Activated naive CD4-positive, alpha-beta T cell treated with anti-CD3 and anti-CD28 coated beads, Interleukin-2, amount 10 ng/mL, durations not matched to agents 7 days and 5 days (primary cell): ENCODE measurements at regions not wholly inside any gene's neighbourhood (a gene's known extent, or its start where the extent isn't known, plus 50 kb on each side); places are given as distances from the start of the nearest gene placed in this dataset.
"Not testable (repeated sequence)": the region's sequence is repeated elsewhere in the genome, so short reads cannot be mapped to it uniquely, and the experiment has no call there.

ENCODE experiments used
- CTCF ChIA-PET: fragments of 350-600 bp; sonication (Branson Sonifier 250); formaldehyde crosslinking; loops from one replicate; lab custom pipeline; 2021; ENCODE audit warnings: antibody characterized with exemption; lab: Charles Lee
- DNase-seq: peaks from one replicate; pipeline ENCODE4 v3.0.0-alpha.2; 2020
- H3K27ac Mint-ChIP-seq: one replicate; pipeline ENCODE4 v1.8.0; 2021; ENCODE audit warnings: mild to moderate bottlenecking, moderate library complexity, mixed read lengths
- H3K27me3 Mint-ChIP-seq: one replicate; pipeline ENCODE4 v1.8.0; 2021; ENCODE audit warnings: mild to moderate bottlenecking, mixed read lengths
- H3K36me3 Mint-ChIP-seq: one replicate; pipeline ENCODE4 v1.8.0; 2021; ENCODE audit warnings: mixed read lengths
- H3K4me1 Mint-ChIP-seq: one replicate; pipeline ENCODE4 v1.8.0; 2021; ENCODE audit warnings: mixed read lengths
- H3K4me3 Mint-ChIP-seq: one replicate; pipeline ENCODE4 v1.8.0; 2021; ENCODE audit warnings: mild to moderate bottlenecking, moderate library complexity, mixed read lengths
- H3K9me3 Mint-ChIP-seq: one replicate; pipeline ENCODE4 v1.8.0; 2021; ENCODE audit warnings: mixed read lengths

DNA sequence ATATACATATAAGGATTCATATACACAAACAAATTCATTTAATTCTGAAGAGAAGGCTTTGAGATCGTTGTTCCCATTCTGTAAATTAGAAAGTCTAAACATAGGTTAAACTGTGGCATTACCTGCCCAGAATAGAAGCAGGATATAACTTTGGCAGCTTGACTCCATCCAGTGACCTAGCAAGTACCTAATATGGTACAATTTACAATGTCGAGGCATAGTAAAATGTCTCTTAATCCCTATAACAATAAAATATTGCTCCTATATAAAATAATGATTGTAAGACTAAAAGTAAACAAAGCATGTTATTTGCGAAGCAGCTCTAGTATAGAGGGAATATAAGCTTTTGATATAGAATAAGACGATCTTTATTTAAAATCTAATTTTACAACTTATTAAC is 756.0 kb downstream of the LUZP2 start:
- CTCF ChIA-PET, result no interaction called here
- H3K4me3 Mint-ChIP-seq, result no peak overlapping the region
- no peak for DNase-seq
- no peaks in the 10 kb centered on the region for H3K36me3 Mint-ChIP-seq
- no peaks in the 10 kb centered on the region for H3K4me1 Mint-ChIP-seq
- H3K27me3 Mint-ChIP-seq, result no peaks in the 10 kb centered on the region
- H3K27ac Mint-ChIP-seq, result no peak overlapping the region
- peaks cover 2% of the 10 kb centered on the region for H3K9me3 Mint-ChIP-seq

DNA sequence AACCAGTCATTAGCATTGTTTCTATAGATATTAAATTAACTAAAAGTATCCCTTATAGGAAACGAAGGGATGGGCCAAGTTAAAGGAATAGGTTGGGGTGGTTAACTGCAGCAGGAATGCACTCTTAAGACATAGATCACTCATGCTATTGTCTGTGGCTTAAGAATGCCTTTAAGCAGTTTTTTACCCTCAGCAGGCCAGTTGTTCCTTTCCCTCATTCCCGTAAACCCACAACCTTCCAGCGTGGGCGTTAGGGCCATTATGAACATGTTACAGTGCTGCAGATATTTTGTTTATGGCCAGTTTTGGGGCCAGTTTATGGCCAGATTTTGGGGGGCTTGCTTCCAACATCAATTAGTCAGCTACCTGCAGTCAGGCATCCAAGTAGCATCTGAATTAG is 767.0 kb downstream of the LUZP2 start:
- not testable (repeated sequence) for H3K36me3 Mint-ChIP-seq, H3K27me3 Mint-ChIP-seq, H3K4me1 Mint-ChIP-seq, DNase-seq, H3K27ac Mint-ChIP-seq, H3K4me3 Mint-ChIP-seq
- peaks cover 24% of the 10 kb centered on the region for H3K9me3 Mint-ChIP-seq
- CTCF ChIA-PET, result interaction anchor here (0.6 kb wide), 1 partner anchor 228 kb away, joined by 3 read pairs; no protein-coding TSS in a partner anchor

DNA sequence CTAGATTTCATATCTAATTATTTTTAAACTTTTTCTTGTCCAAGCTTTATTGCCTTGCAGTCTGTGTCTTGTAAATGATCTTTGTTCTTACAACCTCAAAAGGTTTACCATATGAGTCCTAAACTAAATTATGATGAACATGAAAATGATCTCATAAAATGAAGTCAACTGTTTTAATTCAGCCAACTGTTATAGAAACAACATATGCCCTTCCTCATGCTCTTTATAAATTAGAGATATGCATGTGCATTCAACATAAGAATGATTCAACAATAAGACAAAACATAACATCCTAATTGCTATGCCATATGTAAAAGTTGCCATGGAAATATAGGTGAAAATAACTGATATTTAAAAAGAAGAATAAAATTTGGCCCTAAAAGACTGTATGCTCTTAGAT is 774.4 kb downstream of the LUZP2 start:
- no peak for DNase-seq
- Mint-ChIP-seq H3K27me3 (no peaks in the 10 kb centered on the region), H3K9me3 (peaks cover 7% of the 10 kb centered on the region), H3K36me3 (no peaks in the 10 kb centered on the region), H3K4me3 (no peak overlapping the region), H3K4me1 (no peaks in the 10 kb centered on the region), H3K27ac (no peak overlapping the region)
- CTCF ChIA-PET, result no interaction called here

DNA sequence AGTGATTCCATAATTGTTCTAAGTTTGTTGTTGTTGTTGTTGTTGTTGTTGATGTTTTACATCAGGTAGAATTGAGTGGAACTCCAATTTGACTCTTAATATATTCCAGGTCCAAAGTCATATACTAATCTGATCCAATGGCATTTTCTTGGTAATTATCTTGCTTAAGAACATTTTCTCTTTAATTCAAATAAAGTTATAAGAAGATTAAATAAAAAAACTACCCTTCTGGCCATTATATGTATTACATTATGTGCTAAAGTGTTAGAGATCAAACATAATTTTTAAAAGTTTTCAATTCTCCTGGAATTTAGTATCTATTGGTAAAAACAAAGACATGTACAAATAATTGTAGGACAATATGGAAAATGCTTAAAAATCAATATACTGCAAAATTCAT is 775.4 kb downstream of the LUZP2 start:
- CTCF ChIA-PET, result no interaction called here
- Mint-ChIP-seq H3K27me3 (no peaks in the 10 kb centered on the region), H3K36me3 (no peaks in the 10 kb centered on the region)

DNA sequence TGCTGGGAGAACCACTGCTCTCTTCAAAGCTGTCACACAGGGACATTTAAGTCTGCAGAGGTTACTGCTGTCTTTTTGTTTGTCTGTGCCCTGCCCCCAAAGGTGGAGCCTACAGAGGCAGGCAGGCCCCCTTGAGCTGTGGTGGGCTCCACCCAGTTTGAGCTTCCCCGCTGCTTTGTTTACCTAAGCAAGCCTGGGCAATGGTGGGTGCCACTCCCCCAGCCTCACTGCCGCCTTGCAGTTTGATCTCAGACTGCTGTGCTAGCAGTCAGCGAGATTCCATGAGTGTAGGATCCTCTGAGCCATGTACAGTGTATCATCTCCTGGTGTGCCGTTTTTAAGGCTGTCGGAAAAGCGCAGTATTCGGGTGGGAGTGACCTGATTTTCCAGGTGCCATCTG is 784.0 kb downstream of the LUZP2 start:
- H3K36me3 Mint-ChIP-seq, H3K4me1 Mint-ChIP-seq, DNase-seq, CTCF ChIA-PET, H3K27me3 Mint-ChIP-seq, H3K27ac Mint-ChIP-seq, H3K4me3 Mint-ChIP-seq: not testable (repeated sequence)
- peaks cover 21% of the 10 kb centered on the region for H3K9me3 Mint-ChIP-seq

More for the DNA sequence above, 775.4 kb downstream of the LUZP2 start:
- Mint-ChIP-seq H3K4me1 (no peaks in the 10 kb centered on the region), H3K9me3 (peaks cover 4% of the 10 kb centered on the region), H3K27ac (no peak overlapping the region), H3K4me3 (no peak overlapping the region)
- DNase-seq, result no peak

DNA sequence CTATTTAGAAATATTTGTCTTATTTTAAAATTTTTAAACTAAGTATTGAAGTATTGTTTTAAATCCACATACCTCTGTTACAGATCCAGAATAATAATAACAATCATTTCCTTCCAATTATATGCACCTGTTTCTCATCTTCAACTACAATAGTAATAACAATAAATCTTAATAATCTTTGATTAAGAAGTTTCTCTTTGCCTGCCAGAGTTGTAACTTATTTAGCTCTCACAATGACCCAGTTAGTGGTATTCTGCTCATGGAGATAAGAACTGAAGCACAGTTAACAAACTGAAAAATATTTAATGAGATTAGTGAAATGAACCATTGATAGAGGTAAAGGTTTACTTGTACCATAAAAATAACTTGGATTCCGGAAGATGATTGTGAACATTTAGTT is 796.3 kb downstream of the LUZP2 start:
- DNase-seq, result no peak
- Mint-ChIP-seq H3K27ac (no peak overlapping the region), H3K36me3 (no peaks in the 10 kb centered on the region), H3K4me3 (no peak overlapping the region), H3K4me1 (no peaks in the 10 kb centered on the region), H3K9me3 (peaks cover 7% of the 10 kb centered on the region), H3K27me3 (no peaks in the 10 kb centered on the region)
- CTCF ChIA-PET, result no interaction called here

DNA sequence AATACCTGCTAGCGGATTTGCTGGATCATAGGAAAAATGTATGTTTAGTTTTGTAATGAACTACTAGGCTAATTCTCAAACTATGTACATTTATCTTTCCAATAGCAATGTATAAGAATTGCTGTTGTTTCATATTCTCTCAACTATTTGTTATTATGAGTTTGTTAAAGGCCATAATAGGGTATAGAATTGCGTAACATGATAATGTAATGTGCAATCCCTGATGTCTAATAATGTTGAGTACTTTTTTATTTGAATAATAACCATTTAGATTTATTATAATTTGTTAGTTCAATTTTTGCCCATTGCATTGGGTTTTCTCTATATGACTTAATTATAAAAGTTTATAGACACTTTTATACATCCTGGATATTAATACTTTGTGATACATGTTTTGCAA is 801.6 kb downstream of the LUZP2 start:
- no peak overlapping the region for H3K27ac Mint-ChIP-seq
- CTCF ChIA-PET, result no interaction called here
- H3K36me3 Mint-ChIP-seq, result no peaks in the 10 kb centered on the region
- H3K27me3 Mint-ChIP-seq, result no peaks in the 10 kb centered on the region
- H3K9me3 Mint-ChIP-seq, result peaks cover 15% of the 10 kb centered on the region
- no peak overlapping the region for H3K4me3 Mint-ChIP-seq
- no peak for DNase-seq
- no peaks in the 10 kb centered on the region for H3K4me1 Mint-ChIP-seq

DNA sequence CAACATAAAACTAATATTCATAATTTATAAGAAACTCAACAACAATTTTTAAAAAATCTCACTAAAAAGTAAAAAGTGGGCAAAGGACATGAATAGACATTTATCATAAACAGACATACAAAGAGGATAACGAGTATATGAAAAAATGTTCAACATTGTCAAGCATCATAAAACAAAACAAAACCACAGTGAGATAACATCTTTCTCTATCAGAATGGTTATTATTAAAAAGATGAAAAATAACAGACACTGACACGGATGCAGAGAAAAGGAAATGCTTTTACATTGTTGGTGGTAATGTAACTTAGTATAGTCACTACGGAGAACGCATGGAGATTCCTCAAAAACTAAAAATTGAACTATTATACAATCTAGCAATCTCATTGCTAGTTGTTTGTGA is 813.0 kb downstream of the LUZP2 start:
- no peak for DNase-seq
- H3K27me3 Mint-ChIP-seq, result no peaks in the 10 kb centered on the region
- no peak overlapping the region for H3K4me3 Mint-ChIP-seq
- H3K9me3 Mint-ChIP-seq, result peaks cover 14% of the 10 kb centered on the region
- no peaks in the 10 kb centered on the region for H3K36me3 Mint-ChIP-seq
- CTCF ChIA-PET, result no interaction called here
- no peak overlapping the region for H3K27ac Mint-ChIP-seq
- no peaks in the 10 kb centered on the region for H3K4me1 Mint-ChIP-seq

DNA sequence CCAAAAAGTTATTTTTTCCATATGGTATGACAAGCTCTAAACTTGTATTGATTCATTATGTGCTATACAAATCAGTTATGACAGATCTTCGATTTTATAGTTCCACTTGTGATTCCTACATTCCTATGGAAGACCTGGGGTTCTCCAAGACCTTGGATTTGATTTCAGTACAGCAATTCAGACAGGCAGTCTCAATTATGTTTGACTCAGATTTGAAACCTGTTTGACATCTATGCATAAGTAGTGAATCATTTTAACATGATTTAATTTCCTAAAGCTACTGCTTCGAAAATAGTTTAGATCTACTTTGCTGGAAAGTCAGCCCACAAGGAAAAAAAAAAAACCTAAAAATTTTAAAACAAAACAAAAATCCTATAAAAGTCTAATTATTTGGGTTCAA is 820.4 kb downstream of the LUZP2 start:
- no peak for DNase-seq
- peaks cover 9% of the 10 kb centered on the region for H3K9me3 Mint-ChIP-seq
- CTCF ChIA-PET, result no interaction called here
- H3K27me3 Mint-ChIP-seq, result no peaks in the 10 kb centered on the region
- no peaks in the 10 kb centered on the region for H3K4me1 Mint-ChIP-seq
- no peak overlapping the region for H3K27ac Mint-ChIP-seq
- no peaks in the 10 kb centered on the region for H3K36me3 Mint-ChIP-seq
- no peak overlapping the region for H3K4me3 Mint-ChIP-seq

DNA sequence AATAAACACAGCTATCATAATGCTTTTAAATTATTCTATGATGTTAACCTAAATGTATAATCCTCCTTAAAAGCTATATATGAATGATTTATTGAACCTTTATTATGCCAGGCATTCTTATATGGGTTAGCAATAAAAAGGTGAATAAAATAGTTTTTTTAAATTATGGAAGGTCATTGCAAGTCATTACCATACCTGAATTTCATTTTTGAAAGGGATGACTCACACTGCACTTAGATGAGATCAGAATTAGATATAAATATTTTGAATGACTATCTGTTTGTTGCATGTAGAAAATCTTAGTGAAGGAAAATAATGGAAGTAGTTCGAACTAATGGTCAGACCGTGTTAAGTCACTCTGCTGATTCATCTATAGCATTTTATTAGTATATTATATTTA is 822.3 kb downstream of the LUZP2 start:
- H3K36me3 Mint-ChIP-seq, result no peaks in the 10 kb centered on the region
- no peak for DNase-seq
- H3K27me3 Mint-ChIP-seq, result no peaks in the 10 kb centered on the region
- no peaks in the 10 kb centered on the region for H3K4me1 Mint-ChIP-seq
- CTCF ChIA-PET, result no interaction called here
- peaks cover 22% of the 10 kb centered on the region for H3K9me3 Mint-ChIP-seq
- no peak overlapping the region for H3K27ac Mint-ChIP-seq
- no peak overlapping the region for H3K4me3 Mint-ChIP-seq

DNA sequence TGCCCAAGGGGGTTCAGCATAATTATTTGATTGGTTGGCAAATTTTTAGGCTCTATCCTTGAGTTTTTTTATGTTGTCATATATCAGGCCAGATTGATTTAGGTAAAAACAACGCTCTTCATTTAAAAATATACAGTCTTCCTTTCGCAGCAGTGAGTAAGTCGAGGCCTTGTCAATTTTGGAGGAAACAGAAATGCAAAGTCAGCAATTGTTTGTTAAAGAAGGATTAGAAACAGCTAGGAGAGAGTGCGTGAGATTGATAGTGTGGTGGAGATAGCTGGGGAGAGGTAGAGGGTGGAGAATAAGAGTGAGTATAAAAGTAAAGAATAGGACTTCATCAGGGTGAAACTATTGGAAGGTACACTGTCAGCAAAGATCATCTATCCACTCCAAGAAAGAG is 830.8 kb downstream of the LUZP2 start:
- H3K27ac Mint-ChIP-seq, result no peak overlapping the region
- no peaks in the 10 kb centered on the region for H3K4me1 Mint-ChIP-seq
- peaks cover 11% of the 10 kb centered on the region for H3K9me3 Mint-ChIP-seq
- H3K27me3 Mint-ChIP-seq, result no peaks in the 10 kb centered on the region
- no peak overlapping the region for H3K4me3 Mint-ChIP-seq
- H3K36me3 Mint-ChIP-seq, result no peaks in the 10 kb centered on the region
- no peak for DNase-seq
- CTCF ChIA-PET, result no interaction called here

DNA sequence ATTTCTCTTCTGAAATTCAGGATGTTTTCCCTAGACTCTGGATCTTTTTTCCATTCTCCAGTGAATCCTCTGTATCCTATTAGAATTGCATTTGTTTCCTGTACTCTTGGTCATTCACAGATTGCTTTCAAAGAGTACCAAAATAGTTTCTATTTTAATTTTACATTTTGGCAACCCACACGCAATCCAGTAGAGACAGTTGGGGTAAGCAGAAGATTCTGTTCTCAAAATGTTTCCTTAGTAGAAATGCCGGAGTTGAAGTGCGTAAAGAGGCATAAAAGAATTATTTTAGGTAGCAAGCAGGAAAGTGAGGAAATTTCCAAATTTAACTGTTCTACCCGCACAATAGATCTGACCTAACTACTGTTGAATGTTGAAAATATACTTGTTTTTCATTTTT is 842.4 kb downstream of the LUZP2 start:
- DNase-seq, result no peak
- no peaks in the 10 kb centered on the region for H3K9me3 Mint-ChIP-seq
- no peak overlapping the region for H3K27ac Mint-ChIP-seq
- CTCF ChIA-PET, result no interaction called here
- H3K27me3 Mint-ChIP-seq, result no peaks in the 10 kb centered on the region
- H3K4me1 Mint-ChIP-seq, result no peaks in the 10 kb centered on the region
- H3K4me3 Mint-ChIP-seq, result no peak overlapping the region
- no peaks in the 10 kb centered on the region for H3K36me3 Mint-ChIP-seq

DNA sequence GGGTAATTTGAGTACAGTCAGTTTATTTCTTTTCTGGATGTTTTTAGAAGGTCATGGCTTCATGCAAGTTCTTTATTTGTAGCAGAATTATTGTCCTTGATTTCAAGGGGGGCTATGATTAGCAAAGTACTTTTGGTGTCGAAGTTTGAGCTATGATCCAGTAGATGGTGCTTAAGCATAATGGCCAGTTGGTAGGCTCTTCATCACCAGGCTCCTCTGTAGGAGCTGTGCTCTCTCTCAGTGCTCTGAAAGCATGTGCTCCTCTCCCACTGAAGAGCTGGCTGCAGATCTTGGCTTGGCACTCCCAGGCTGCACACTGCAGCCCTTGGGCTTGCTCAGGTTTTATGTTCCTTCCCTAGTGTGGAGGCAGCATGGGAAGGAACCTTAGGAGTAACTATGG is 852.7 kb downstream of the LUZP2 start:
- no peaks in the 10 kb centered on the region for H3K4me1 Mint-ChIP-seq
- CTCF ChIA-PET, result no interaction called here
- H3K36me3 Mint-ChIP-seq, result no peaks in the 10 kb centered on the region
- no peaks in the 10 kb centered on the region for H3K27me3 Mint-ChIP-seq
- no peak overlapping the region for H3K4me3 Mint-ChIP-seq
- DNase-seq, result no peak
- H3K9me3 Mint-ChIP-seq, result peaks cover 19% of the 10 kb centered on the region
- H3K27ac Mint-ChIP-seq, result no peak overlapping the region

DNA sequence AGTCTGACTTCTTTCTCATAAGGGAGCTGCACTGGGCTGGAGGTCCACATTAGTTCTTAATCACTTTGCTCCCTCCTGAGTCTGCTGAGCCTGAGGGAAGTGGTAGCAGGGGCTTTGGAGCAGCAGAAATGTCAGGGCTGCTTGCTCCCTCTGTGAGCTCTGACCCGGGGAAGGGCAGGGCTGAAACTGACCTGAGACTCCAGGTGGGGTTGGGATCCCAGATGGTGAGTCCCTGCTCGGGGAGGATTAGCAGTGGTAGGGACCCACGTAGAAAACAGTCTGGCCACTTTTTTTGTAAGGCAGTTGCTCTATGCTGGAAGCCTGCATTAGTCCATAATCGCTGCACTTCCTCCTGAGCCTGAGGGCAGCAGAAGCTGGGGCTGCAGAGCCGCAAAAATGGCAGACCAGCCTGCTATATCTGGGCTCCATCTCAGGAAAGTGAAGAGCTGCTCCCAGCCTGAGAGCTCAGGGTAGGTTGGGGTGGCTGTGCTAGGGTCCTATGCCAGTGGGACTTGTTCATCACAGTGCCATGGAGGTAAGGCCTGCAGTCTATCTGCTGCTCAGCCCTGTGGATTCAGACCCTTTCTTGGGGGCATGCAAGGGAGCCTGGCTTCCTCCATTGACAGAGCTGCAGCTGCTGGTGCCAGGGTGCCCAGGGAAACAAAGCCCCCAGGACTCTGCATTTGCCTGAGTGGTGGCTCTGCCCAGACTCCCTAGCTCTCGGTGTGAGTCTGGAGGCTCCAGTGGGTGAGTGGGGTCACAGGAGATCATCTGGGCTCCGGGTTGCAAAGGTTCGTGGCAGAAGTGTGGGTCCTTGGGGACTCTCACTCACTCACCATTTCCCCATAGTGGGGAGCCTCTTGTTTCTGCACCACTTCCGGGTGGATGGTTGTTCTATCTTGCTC is 854.3 kb downstream of the LUZP2 start:
- no peaks in the 10 kb centered on the region for H3K27me3 Mint-ChIP-seq
- no peak for DNase-seq
- H3K9me3 Mint-ChIP-seq, result peaks cover 24% of the 10 kb centered on the region
- H3K4me1 Mint-ChIP-seq, result no peaks in the 10 kb centered on the region
- CTCF ChIA-PET, result no interaction called here
- no peaks in the 10 kb centered on the region for H3K36me3 Mint-ChIP-seq
- H3K27ac Mint-ChIP-seq, result no peak overlapping the region
- no peak overlapping the region for H3K4me3 Mint-ChIP-seq

DNA sequence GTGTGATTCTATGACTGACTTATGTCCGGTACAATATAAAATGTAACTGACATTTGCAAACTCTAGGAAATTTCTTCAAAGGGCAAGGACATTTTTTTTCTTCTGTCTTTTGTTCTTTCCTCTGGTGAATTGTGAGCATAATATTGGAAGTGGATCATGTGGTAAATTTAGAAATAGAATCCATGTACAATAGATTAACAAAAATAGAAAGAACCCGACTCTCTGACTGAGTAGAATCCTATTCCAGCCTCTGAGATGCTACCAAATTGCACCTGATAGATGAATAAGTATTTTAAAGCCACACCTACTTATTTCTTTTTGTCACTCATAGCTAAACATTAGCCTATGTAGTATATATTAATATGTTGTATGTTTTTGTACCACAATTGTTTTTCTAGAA is 860.3 kb downstream of the LUZP2 start:
- Mint-ChIP-seq H3K4me1 (no peaks in the 10 kb centered on the region), H3K9me3 (peaks cover 12% of the 10 kb centered on the region), H3K27ac (no peak overlapping the region), H3K27me3 (no peaks in the 10 kb centered on the region), H3K36me3 (no peaks in the 10 kb centered on the region), H3K4me3 (no peak overlapping the region)
- CTCF ChIA-PET, result no interaction called here
- no peak for DNase-seq
